ENCODE measurements at regions not wholly inside any gene's neighbourhood (a gene's known extent, or its start where the extent isn't known, plus 50 kb on each side); places are given as distances from the start of the nearest gene placed in this dataset.

DNA sequence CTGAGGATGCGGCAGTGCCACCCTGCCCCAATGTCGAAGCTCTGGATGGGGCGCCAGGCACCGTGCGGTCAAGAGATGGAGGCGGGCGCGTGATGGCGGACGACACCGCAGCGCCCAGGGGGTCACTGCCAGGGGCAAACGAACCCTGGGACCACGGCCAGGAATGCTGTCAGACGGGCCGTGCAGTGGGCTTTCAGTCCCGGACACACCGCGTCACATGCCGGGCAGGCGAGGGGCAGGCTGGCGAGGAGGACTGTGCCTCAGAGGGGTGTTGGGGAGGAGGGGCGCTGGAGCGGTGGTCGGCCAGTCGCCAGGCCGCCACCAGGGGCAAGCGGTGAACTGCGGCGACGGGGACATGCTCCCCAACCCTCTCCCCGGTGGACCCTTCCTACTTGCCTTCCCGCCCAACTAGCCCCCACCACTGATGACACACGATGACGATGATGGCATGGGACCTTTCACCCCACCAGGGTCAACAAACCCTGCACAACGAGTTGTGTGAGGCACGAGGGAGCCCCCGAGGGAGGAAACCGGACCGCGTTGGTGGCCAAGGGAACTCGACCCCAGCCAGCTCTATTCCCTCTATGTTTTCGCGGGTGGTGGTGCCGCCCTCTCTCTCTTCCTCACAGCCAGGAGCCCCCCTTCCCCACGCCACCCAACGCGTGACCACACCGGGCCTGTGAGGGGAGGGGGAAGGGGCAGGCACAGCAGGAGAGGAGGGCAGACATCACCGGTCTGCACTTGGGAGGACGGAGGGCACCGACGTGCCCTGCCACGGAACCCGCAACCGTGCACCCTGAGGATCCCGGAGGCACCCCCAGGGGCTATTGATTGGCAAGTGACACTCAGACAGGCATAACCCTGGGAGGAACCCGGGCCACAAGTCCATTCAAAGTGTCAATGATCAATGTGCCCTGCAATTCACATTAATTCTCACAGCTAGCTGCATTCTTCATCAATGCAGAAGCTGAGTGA lies 1960.9 kb upstream of the DEFB115 start:
- DNase-seq (ENCODE audit: low read depth in 1 of 2, low spot score in 1 of 2) = no peak
- Histone ChIP-seq H3K4me1 (ENCODE audit: low read depth) (no peaks in the 10 kb centered on the region), H3K9me3 (ENCODE audit: low read depth) (no peaks in the 10 kb centered on the region), H3K27me3 (no peaks in the 10 kb centered on the region), H3K27ac (no peak overlapping the region), H3K36me3 (no peaks in the 10 kb centered on the region), H3K4me3 (no peak overlapping the region)
- TF ChIP-seq, protein P1, sequence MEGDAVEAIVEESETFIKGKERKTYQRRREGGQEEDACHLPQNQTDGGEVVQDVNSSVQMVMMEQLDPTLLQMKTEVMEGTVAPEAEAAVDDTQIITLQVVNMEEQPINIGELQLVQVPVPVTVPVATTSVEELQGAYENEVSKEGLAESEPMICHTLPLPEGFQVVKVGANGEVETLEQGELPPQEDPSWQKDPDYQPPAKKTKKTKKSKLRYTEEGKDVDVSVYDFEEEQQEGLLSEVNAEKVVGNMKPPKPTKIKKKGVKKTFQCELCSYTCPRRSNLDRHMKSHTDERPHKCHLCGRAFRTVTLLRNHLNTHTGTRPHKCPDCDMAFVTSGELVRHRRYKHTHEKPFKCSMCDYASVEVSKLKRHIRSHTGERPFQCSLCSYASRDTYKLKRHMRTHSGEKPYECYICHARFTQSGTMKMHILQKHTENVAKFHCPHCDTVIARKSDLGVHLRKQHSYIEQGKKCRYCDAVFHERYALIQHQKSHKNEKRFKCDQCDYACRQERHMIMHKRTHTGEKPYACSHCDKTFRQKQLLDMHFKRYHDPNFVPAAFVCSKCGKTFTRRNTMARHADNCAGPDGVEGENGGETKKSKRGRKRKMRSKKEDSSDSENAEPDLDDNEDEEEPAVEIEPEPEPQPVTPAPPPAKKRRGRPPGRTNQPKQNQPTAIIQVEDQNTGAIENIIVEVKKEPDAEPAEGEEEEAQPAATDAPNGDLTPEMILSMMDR (IDR thresholded peaks at IDR 0.05; ENCODE audit: low read depth, low read length) = no peak

DNA sequence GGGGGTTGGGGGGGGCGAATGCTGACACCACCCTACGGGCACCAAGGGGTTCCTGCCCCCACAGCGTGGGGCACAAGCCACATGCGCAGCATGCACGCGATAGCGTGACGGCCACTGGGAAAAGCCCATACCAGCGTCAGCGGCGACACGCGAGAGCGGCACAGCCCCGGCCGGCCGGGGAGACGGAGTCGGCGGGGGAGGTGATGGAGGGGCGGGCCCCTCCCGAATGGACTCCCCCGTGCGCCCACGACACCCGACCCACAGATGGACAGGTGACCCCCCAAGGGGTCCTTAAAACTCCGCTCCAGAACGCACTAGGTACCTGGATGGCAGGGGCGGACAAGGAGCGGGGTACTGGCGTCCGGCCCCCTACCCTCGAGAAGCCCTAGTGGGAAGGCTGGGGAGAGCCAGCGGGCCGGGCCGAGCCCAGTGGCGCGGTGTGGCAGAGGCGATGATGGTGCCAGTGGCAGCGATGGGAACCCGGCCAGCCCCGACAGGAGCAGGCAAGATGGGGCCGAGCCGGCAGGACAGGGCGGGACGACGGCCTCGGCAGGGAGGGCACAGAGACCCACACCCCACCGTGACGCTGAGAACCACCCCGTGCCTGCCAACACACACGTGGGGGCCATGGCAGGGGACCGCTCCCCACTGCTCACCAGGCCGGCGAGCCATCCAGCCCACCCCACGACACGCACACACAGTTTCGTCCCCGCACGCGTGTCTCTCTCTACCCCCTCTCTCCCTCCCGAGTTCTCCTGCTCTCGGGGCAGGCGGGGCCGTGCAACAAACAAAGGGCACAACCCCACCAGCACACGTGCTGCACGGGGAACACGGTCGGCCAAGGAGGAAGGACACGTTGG lies 1959.8 kb upstream of the DEFB115 start:
- H3K9me3 ChIP-seq (ENCODE audit: low read depth) = no peaks in the 10 kb centered on the region
- no peaks in the 10 kb centered on the region for H3K4me1 ChIP-seq (ENCODE audit: low read depth)
- no peak overlapping the region for H3K4me3 ChIP-seq
- TF ChIP-seq, protein P1 (IDR thresholded peaks at IDR 0.05; ENCODE audit: low read depth, low read length) = no peak
- no peak for DNase-seq (ENCODE audit: low read depth in 1 of 2, low spot score in 1 of 2)
- no peaks in the 10 kb centered on the region for H3K27me3 ChIP-seq
- no peak overlapping the region for H3K27ac ChIP-seq
- no peaks in the 10 kb centered on the region for H3K36me3 ChIP-seq

DNA sequence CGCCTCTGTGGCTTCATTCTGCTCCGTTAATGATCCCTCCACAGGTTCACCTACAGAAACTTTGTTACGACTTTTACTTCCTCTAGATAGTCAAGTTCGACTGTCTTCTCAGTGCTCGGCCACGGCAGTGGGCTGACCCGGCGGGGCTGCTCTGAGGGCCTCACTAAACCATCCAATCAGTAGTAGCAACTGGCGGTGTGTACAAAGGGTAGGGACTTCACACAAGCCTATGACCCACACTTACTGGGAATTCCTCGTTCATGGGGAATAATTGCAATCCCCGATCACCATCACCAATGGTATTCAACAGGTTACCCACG lies 1959.2 kb upstream of the DEFB115 start:
- DNase-seq (ENCODE audit: low read depth in 1 of 2, low spot score in 1 of 2) = no peak
- H3K9me3 ChIP-seq (ENCODE audit: low read depth) = no peaks in the 10 kb centered on the region
- H3K27me3 ChIP-seq = no peaks in the 10 kb centered on the region

DNA sequence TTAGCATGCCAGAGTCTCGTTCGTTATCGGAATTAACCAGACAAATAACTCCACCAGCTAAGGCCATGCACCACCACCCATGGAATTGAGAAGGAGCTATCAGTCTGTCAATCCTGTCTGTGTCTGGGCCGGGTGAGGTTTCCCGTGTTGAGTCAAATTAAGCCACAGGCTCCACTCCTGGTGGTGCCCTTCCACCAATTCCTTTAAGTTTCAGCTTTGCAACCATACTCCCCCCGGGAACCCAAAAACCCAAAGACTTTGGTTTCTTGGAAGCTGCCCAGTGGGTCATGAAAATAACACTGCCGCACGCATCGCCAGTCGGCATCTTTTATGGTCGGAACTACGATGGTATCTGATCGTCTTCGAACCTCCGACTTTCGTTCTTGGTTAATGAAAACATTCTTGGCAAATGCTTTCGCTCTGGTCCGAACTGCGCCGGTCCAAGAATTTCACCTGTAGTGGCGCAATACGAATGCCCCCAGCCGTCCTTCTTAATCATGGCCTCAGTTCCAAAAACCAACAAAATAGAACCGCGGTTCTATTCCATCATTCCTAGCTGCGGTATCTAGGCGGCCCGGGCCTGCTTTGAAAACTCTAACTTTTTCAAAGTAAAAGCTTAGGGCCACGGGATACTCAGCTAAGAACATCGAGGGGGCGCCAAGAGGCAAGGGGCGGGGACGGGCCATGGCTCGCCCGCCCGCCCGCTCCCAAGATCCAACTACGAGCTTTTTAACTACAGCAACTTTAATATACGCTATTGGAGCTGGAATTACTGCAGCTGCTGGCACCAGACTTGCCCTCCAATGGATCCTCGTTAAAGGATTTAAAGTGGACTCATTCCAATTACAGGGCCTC lies 1958.5 kb upstream of the DEFB115 start:
- H3K36me3 ChIP-seq = no peaks in the 10 kb centered on the region
- no peaks in the 10 kb centered on the region for H3K9me3 ChIP-seq (ENCODE audit: low read depth)
- H3K27ac ChIP-seq = no peak overlapping the region
- H3K27me3 ChIP-seq = no peaks in the 10 kb centered on the region
- H3K4me3 ChIP-seq = no peak overlapping the region
- H3K4me1 ChIP-seq (ENCODE audit: low read depth) = no peaks in the 10 kb centered on the region
- peak in 1 of 2 donors; percentile 16 for DNase-seq (ENCODE audit: low read depth in 1 of 2, low spot score in 1 of 2)
- TF ChIP-seq, protein P1 (IDR thresholded peaks at IDR 0.05; ENCODE audit: low read depth, low read length) = no peak

More for the DNA sequence above, 1959.2 kb upstream of the DEFB115 start:
- Histone ChIP-seq H3K27ac (no peak overlapping the region), H3K36me3 (no peaks in the 10 kb centered on the region), H3K4me3 (no peak overlapping the region), H3K4me1 (ENCODE audit: low read depth) (no peaks in the 10 kb centered on the region)
- TF ChIP-seq, protein P1 (IDR thresholded peaks at IDR 0.05; ENCODE audit: low read depth, low read length) = no peak

Measured in cardiac muscle cell (in vitro differentiated cells and primary cell).